NCI-H2107 treated with DMSO at 0.1 percent for 48 hours (cell line): ENCODE measurements at regions not wholly inside any gene's neighbourhood (a gene's known extent, or its start where the extent isn't known, plus 50 kb on each side); places are given as distances from the start of the nearest gene placed in this dataset.

Experiments used
- DNase-seq: peaks from one replicate; lab custom pipeline; 2025; ENCODE audit not compliant: unreplicated experiment; lab: John Stamatoyannopoulos, UW

DNA sequence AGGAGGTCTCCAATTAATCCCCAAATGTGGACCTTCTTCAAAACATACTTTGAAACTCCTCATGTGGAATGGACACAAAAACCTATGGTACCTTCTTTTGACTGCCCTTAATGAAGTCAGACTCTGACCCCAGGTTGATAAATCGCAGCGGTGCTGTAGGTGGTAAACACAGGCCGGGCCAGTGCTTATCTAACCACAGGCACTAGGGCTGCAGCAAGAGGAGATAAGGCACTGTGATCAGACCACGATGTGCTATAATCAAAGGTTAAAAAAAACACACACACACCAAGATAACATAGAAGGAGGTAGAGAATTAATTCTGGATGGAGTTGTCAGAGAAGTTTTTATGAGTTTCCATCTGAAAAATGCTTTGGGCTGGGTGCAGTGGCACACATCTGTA is 52.3 kb upstream of the SIPA1L2 start:
- DNase-seq = no peak

- DNase-seq = no peak
Observed at GRCh38 chr1:232684371-232685105, 54.6 kb upstream of the SIPA1L2 start.

- DNase-seq = no peak
Observed at GRCh38 chr1:232686346-232686745, 56.4 kb upstream of the SIPA1L2 start.

- no peak for DNase-seq
Observed at GRCh38 chr1:232687304-232687703, 57.4 kb upstream of the SIPA1L2 start.

GRCh38 chr1:232687728-232688127 is 57.8 kb upstream of the SIPA1L2 start:
- no peak for DNase-seq

DNA sequence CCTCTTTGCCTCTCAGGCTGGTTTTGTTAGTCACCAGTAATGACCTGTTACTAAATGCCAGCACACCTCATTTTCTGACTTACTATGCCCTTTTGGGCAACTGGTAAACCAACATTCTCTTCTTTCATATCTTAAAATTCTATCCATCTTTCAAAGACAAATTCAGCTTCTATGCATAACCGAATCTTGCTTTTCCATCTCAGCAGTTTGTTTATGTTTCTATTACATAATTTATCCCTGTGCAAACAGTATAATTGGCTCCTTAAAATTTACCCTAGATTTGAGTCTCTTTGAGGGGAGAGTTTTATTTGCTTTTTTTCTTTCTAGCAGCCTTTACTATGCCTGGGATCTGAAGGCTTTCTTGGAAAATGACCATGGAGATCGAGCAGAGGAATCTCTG is 58.5 kb upstream of the SIPA1L2 start:
- no peak for DNase-seq

GRCh38 chr1:232689711-232690110 is 59.8 kb upstream of the SIPA1L2 start:
- no peak for DNase-seq

- no peak for DNase-seq
Observed at GRCh38 chr1:232690285-232690935, 60.5 kb upstream of the SIPA1L2 start.

DNA sequence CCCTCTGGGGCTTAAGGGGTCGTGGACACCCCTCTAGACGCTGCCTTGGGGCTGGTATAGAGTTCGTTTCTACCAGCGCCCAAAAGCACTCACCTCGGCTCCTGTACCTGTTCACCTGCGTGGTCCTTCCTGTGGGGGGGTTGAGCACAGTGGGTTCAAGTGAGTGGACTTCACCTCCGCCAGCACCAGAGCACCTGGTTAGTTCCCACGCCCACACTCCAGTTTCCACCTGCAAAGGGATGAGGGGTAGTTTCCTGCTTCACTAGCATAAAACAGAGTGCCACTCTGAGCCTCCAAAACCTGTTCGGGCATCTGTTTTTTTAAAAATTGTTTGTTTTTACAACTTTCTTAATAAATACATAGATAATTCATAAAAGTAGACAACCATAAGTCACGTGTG is 64.5 kb upstream of the SIPA1L2 start:
- DNase-seq = no peak

DNA sequence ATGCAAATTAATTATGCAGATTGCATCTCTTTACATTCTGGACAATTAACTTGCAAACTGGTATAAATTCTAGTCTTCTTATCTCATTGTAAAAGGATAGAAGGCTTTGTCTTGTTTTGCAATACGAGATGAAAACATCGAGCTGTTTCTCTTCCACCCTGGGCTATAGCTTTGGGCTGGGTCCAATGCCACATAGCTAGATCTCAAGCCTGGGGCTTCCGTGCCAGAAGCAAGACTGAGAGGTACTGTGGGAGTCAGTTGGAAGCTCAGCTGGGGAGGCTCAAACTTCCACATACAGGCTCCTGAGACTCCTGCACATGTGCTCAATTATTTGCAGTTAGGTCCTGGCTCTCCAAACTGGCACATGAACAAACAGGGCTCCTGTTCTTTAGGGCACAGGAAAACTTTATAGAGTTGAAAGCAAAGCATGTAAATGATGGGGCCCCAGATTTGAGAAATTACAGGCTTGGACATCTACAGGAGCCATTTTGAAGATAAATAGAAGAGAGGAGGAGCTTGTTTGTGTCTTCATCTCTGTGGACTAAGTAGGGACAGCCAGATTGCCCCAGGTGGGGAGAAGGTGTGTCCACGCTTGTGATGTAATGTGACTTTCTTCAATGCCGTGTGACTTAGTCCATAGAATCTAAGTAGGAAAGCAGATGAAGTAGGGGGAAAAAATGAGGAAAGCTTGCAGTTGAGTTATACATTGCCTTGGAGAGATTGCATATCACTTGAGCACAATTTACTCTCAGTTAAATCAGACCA is 65.9 kb upstream of the SIPA1L2 start:
- no peak for DNase-seq

GRCh38 chr1:232696466-232696865 is 66.5 kb upstream of the SIPA1L2 start:
- DNase-seq = no peak

DNA sequence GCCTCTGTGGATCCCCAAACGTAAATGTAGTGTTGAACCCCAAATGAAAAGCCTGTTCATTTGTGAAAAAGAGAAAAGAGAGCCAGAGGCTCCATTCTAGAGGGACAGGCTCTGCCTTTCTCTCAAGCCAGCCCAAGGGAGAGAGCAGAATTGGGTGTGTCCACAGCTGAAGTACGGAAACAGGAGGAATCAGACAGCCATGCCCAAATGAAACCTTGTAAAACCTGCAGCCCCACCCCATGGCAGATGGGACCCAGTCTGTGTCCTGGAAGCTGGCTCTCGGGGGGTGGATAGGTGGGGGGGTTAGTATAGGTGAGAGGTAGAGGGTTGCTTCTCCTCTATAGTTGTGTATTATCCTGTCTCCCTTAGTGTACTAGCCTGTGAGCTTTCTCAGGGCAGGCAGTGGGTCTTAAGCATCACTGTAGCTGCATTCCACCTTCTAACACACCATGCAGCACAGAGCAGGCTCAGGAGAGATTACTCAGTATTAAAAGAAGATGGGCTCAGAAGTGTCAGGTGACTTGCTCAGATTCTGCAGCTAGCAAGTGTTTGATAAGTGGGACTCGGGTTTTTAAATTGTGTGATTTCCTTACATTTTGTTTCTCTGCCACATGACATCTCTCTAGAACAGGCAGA is 67.4 kb upstream of the SIPA1L2 start:
- no peak for DNase-seq

GRCh38 chr1:232699814-232700213 is 69.9 kb upstream of the SIPA1L2 start:
- no peak for DNase-seq

DNA sequence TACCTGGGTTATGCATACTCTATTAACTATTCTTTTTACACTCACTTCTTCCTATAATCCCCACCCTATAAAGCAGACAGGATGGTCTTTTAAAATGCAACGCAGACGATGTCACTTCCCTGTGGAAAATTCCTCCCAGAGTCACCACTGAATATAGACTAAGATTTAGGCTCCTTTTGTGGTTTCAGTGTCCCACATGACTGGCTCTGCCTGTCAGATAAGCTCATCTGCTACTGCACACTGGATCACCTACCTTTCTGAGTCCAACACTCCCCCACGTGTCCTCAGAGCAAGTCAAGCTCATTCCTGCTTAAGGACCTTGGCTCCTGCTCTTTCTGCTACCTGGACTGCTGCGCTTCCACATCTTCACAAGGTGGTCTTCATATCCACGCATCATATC is 73.0 kb upstream of the SIPA1L2 start:
- no peak for DNase-seq

DNA sequence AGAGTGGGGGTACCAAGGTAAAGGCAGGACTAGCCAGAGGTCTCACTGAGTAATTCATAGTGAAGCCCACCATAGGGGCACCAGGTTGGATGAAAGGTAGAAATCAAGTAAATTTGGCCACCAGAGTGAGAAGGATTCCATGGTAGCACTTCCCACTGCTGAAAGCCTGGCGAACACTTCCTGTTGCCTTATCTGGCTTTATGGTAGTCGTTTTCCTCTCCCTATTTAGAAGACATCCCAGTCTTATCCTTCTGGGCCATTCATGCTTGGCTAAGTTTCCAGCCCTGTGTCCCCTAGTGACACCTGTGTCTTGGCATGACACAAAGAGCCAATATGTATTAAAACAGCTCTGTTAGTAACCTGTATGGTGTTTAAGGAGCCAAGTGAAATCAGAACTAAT is 74.3 kb upstream of the SIPA1L2 start:
- DNase-seq = no peak

DNA sequence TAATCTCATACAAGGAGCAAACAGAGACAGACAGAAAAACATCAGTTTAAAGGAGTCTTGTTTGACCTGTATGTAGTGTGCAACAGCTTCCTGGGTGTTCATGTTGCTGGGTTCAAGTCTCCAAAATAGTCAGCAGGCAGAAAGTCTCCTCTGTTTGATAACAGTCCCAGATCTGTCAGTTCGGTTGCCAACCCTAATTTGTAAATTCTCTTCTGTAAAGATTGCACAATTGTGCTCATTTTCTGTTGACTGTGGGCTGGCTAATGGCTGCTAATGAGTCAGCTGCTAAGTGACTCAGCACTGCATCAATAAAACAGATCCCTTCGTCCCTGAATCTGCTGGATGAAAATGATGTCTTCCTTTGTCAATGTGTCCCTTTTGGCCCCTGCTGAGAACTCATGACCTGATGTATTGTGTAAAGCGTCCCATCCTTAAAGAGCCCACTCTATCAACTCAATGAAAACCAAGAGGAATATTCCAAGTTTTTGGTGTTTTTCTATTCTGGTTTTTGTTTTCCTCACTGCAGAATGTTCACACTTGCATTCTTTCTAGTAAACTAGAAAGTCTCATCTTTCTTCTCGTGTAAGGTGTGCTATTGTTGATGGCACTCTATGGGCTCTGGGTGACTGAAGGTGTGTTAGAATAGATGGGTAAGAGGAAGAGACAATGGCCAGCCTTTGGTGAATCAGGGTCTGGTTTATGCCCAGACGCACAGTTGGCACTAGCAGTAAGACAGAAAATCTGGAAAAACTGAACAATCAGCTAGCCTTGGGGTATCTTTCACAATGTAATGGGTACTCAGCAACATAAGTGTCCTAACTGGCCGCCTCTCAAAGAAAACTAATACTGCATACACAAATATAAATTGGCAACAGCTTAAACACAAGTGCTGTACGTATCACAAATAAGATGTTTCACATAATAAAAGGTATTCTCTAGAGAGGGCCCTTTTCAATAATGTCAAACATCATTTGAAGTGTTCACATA is 75.1 kb upstream of the SIPA1L2 start:
- DNase-seq = peak; percentile 8

DNA sequence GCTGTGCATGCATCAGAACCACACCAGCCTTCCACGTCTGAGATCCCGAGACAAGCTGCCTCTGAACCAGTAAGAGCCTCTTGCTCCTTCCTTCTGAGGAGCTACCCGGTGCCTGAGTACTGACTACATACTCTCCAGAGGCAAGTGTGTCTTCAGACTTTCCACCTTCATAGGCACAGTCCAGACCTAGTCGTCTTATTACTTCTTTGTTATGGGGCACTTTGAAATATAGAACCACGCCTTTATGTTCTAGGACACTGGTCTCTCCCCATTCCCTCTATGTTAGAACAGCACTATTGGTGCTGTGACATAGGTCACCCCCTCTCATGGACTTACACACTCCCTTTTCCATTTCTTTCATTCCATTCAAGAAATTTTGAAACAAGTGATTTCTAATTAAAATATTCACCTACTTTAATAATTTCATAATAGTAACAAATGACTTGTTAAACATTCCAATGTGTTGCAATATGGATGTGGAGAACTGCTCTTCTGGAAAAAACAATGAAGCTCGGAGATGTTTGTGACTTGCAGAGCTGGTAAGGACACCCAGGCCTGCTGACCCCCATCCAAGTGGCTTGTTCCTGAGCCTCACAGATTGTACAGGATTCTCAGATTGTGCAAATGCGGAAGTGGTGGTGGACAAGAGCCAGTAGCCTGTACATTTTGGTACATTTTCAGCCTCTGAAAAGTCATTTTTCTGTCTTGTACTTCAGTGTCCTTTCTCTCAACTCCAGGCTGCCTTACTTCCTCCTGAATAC is 76.1 kb upstream of the SIPA1L2 start:
- DNase-seq = no peak

DNA sequence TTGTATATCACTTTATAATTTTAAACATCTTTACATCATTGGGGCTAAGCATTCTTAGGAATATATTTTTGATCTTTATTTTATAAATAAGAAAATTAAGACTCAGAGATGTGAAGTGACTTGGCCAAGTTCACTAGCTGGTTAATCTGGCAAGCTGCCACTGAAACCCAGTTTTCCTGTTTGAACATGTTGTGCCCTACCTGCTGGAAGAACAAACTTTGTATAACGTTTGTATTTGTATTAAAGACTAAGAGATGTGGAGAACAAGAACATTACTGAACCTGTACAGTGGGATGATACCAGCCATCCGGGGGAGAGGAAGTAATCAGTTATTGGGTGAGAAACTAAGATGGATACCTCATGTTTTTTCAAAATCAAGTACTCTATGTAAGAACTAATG is 77.2 kb upstream of the SIPA1L2 start:
- no peak for DNase-seq

DNA sequence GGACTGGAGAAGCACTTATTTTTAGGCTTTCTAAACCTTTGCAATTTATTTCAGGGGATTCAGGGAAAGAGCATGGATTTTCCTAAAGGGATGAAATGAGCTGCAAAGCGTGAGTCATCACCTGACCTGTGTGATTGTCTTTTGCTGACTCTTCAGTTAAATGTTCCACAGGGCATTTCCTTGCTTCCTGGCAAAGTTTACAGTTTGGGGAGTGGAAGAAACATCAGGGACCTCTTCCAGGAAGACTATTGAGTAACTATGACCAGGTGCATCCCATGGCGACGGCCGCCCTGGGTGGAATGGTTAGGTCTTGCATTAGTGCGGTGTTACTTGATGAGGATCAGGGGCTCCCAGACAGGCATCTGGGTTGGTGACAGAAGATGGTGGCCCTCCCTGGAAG is 79.5 kb upstream of the SIPA1L2 start:
- no peak for DNase-seq

DNA sequence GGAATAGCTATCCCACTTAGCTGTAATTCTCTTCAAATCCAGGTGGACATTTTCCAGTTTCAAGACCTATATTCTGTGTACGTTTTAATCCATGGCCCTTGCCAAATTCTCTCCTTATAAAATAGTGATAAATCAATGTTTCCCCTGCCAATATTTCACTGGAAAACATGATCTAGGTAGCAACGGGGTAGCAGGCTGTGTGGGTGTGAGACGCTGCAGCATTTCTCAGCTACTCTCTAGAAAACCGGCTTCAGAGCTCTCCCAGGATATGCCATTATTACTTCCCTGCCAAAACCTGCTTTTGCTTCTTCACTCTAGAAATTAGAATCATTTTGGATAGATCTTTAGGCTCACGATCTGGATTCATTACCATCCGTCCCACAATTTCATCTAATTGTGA is 82.1 kb upstream of the SIPA1L2 start:
- no peak for DNase-seq
